ENCODE measurements at regions not wholly inside any gene's neighbourhood (a gene's known extent, or its start where the extent isn't known, plus 50 kb on each side); places are given as distances from the start of the nearest gene placed in this dataset.

DNA sequence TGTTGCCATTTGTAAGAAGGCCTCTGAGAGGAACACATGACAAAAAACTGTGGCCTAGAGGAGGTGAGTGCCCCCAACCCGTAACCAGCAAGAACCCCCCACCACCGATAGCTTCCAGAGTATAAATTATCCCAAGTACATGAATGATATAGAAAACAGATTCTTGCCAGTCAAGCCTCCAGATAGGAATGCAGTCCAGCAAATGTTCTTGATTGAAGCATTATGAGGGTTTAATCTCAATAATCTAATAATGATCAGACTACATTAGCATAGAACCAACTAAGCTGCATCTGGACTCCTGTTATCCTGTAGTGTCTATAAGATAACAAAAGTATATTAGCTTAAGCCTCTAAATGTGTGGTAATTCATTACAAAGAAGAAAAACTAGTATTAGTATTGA is 908.9 kb upstream of the ATXN8OS start:
- dilution Hi-C loops (cut with MboI; ENCODE audit: extremely low pct_ligation_motif_present, low sequenced_read_pairs): no loop called here
- Histone ChIP-seq H3K4me1 (ENCODE audit: control insufficient read depth, extremely low read depth, insufficient read depth, low read length) (no peaks in the 10 kb centered on the region), H3K9ac (ENCODE audit: control insufficient read depth, extremely low read depth, insufficient read depth, low read length) (no peak overlapping the region), H3K79me2 (ENCODE audit: control insufficient read depth, insufficient read depth, low read length) (no peaks in the 10 kb centered on the region), H2AFZ (ENCODE audit: control insufficient read depth, low read length) (no peak overlapping the region), H3K4me2 (ENCODE audit: control insufficient read depth, extremely low read depth, insufficient read depth, low read depth, low read length) (no peak overlapping the region), H3K36me3 (ENCODE audit: control insufficient read depth in 2 of 2, extremely low read depth in 1 of 2, insufficient read depth in 2 of 2, low read length in 2 of 2) (no peaks in the 10 kb centered on the region), H3K4me3 (ENCODE audit: control insufficient read depth in 2 of 3, extremely low read depth in 1 of 3, insufficient read depth in 2 of 3, low read depth in 1 of 3, low read length in 3 of 3) (no peak overlapping the region), H3K9me1 (ENCODE audit: control insufficient read depth, extremely low read depth, insufficient read depth, low read length) (no peaks in the 10 kb centered on the region), H3K9me3 (ENCODE audit: control insufficient read depth, low read depth, low read length) (no peaks in the 10 kb centered on the region), H3K27ac (ENCODE audit: control insufficient read depth, insufficient read depth, low read length) (no peak overlapping the region), H3K27me3 (ENCODE audit: control insufficient read depth, extremely low read depth, insufficient read depth, low read length) (no peaks in the 10 kb centered on the region), H4K20me1 (ENCODE audit: control insufficient read depth, extremely low read depth, insufficient read depth, low read length) (no peaks in the 10 kb centered on the region)
- FAIRE-seq (no peak), DNase-seq (ENCODE audit: low read depth, low spot score) (no peak)
- TF ChIP-seq CTCF (optimal IDR thresholded peaks at IDR 0.05 in 1 of 3, IDR thresholded peaks at IDR 0.05 in 1 of 3, conservative IDR thresholded peaks at IDR 0.05 in 1 of 3; ENCODE audit: extremely low read depth in 1 of 3, insufficient read depth in 2 of 3, low read length in 3 of 3) (no peak), EZH2 (IDR thresholded peaks at IDR 0.05; ENCODE audit: low read length) (no peak)

DNA sequence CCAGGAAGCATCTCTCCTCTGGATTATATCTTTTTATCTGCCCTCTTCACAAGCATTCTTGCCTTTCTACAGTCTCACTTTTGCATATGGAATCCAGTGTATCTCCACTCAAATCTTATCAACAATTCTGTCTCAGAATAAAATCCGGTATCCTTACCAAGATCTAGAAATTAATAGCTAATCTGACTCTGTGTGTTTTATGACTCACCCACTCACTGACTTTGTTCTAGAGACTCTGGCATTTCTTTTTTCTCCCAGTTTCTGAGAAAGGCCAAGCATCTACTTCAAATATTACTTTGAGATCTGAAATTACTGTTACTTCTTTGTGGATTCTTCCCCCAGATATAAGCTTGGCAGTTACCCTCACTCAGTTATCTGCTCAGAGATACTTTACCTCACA is 913.5 kb upstream of the ATXN8OS start:
- H3K4me2 ChIP-seq (ENCODE audit: control insufficient read depth, extremely low read depth, insufficient read depth, low read depth, low read length): no peak overlapping the region
- no peaks in the 10 kb centered on the region for H3K36me3 ChIP-seq (ENCODE audit: control insufficient read depth in 2 of 2, extremely low read depth in 1 of 2, insufficient read depth in 2 of 2, low read length in 2 of 2)
- FAIRE-seq: no peak
- no peaks in the 10 kb centered on the region for H4K20me1 ChIP-seq (ENCODE audit: control insufficient read depth, extremely low read depth, insufficient read depth, low read length)
- no peak overlapping the region for H2AFZ ChIP-seq (ENCODE audit: control insufficient read depth, low read length)
- H3K27ac ChIP-seq (ENCODE audit: control insufficient read depth, insufficient read depth, low read length): no peak overlapping the region
- dilution Hi-C loops (cut with MboI; ENCODE audit: extremely low pct_ligation_motif_present, low sequenced_read_pairs): no loop called here
- no peaks in the 10 kb centered on the region for H3K4me1 ChIP-seq (ENCODE audit: control insufficient read depth, extremely low read depth, insufficient read depth, low read length)
- H3K9me1 ChIP-seq (ENCODE audit: control insufficient read depth, extremely low read depth, insufficient read depth, low read length): no peaks in the 10 kb centered on the region
- no peaks in the 10 kb centered on the region for H3K27me3 ChIP-seq (ENCODE audit: control insufficient read depth, extremely low read depth, insufficient read depth, low read length)
- H3K9ac ChIP-seq (ENCODE audit: control insufficient read depth, extremely low read depth, insufficient read depth, low read length): no peak overlapping the region
- no peak overlapping the region for H3K4me3 ChIP-seq (ENCODE audit: control insufficient read depth in 2 of 3, extremely low read depth in 1 of 3, insufficient read depth in 2 of 3, low read depth in 1 of 3, low read length in 3 of 3)
- DNase-seq (ENCODE audit: low read depth, low spot score): no peak
- no peaks in the 10 kb centered on the region for H3K9me3 ChIP-seq (ENCODE audit: control insufficient read depth, low read depth, low read length)
- no peaks in the 10 kb centered on the region for H3K79me2 ChIP-seq (ENCODE audit: control insufficient read depth, insufficient read depth, low read length)
- TF ChIP-seq CTCF (optimal IDR thresholded peaks at IDR 0.05 in 1 of 3, IDR thresholded peaks at IDR 0.05 in 1 of 3, conservative IDR thresholded peaks at IDR 0.05 in 1 of 3; ENCODE audit: extremely low read depth in 1 of 3, insufficient read depth in 2 of 3, low read length in 3 of 3): no peak
- no peak for TF ChIP-seq EZH2 (IDR thresholded peaks at IDR 0.05; ENCODE audit: low read length)

All from keratinocyte (primary cell).